HEK293 (cell line): ENCODE measurements at regions not wholly inside any gene's neighbourhood (a gene's known extent, or its start where the extent isn't known, plus 50 kb on each side); places are given as distances from the start of the nearest gene placed in this dataset.

ENCODE experiments used
- CTCF ChIP-seq: fragments of 450-650 bp; formaldehyde crosslinking; IDR thresholded peaks from 2 replicates; pipeline ENCODE4 v1.5.1; 2016; ENCODE audit warnings: missing biosample characterization, missing genetic modification characterization
- ZNF830 ChIP-seq: fragments of 450-650 bp; IDR thresholded peaks from 2 replicates; pipeline ENCODE4 v1.5.0; 2018; ENCODE audit warnings: missing biosample characterization, missing genetic modification characterization, low read depth, mild to moderate bottlenecking, moderate library complexity

DNA sequence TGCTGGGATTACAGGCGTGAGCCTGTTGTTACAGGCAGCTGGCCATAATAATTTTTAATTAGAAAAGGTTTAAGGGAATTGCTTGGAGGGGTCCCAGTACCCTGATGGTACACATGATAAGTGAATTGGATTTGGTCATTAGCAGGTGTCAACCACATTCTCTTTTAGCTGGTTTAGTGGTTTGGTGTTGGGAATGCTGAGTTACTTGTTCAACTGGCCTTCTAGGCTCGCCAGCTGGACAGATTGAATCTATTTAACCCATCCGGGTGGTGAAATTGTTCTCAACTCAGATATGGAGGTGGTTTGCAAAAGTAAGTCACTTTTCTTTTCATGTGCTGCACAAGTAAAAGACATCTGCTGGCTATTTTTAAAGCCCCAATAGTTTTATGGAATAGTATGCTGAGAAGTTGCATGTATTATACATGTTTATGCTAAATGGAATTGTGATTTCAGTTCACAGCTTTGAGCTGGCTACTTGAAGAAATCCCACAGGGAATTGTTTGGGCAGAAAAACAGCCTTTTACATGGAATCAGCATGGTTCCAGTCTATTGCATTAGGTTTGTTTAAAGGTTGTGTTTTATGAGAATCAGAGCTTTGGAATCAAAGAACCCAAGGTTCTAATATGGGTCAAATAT lies 149.8 kb upstream of the SLC28A3 start:
- TF ChIP-seq CTCF (tag by site-specific recombination) (no peak), ZNF830 (no peak)
